ENCODE measurements at regions not wholly inside any gene's neighbourhood (a gene's known extent, or its start where the extent isn't known, plus 50 kb on each side); places are given as distances from the start of the nearest gene placed in this dataset.
"Not testable (repeated sequence)": the region's sequence is repeated elsewhere in the genome, so short reads cannot be mapped to it uniquely, and the experiment has no call there.

GRCh38 chr12:102344691-102345090 lies 135.7 kb downstream of the IGF1 start:
- no peak for DNase-seq (ENCODE audit: low spot score)

- DNase-seq (ENCODE audit: low spot score): no peak
These were observed 136.8 kb downstream of the IGF1 start for GRCh38 chr12:102343361-102344121.

- no peak for DNase-seq (ENCODE audit: low spot score)
These were observed 137.9 kb downstream of the IGF1 start for GRCh38 chr12:102342281-102343006.

- DNase-seq (ENCODE audit: low spot score): no peak
These were observed 137.1 kb upstream of the PMCH start for GRCh38 chr12:102334765-102335164.

- no peak for DNase-seq (ENCODE audit: low spot score)
These were observed 133.8 kb upstream of the PMCH start for GRCh38 chr12:102331419-102331818.

GRCh38 chr12:102329883-102330282 lies 132.2 kb upstream of the PMCH start:
- DNase-seq (ENCODE audit: low spot score): no peak

- DNase-seq (ENCODE audit: low spot score): no peak
These were observed 129.3 kb upstream of the PMCH start for GRCh38 chr12:102326982-102327381.

- not testable (repeated sequence) for DNase-seq (ENCODE audit: low spot score)
These were observed 127.5 kb upstream of the PMCH start for GRCh38 chr12:102325108-102325507.

GRCh38 chr12:102323799-102324198 lies 126.2 kb upstream of the PMCH start:
- no peak for DNase-seq (ENCODE audit: low spot score)

GRCh38 chr12:102322254-102322653 lies 124.6 kb upstream of the PMCH start:
- no peak for DNase-seq (ENCODE audit: low spot score)

- no peak for DNase-seq (ENCODE audit: low spot score)
These were observed 123.9 kb upstream of the PMCH start for GRCh38 chr12:102321305-102322082.

GRCh38 chr12:102317155-102317554 lies 119.5 kb upstream of the PMCH start:
- DNase-seq (ENCODE audit: low spot score): no peak

GRCh38 chr12:102316723-102317122 lies 119.1 kb upstream of the PMCH start:
- no peak for DNase-seq (ENCODE audit: low spot score)

- no peak for DNase-seq (ENCODE audit: low spot score)
These were observed 117.2 kb upstream of the PMCH start for GRCh38 chr12:102314821-102315220.

- DNase-seq (ENCODE audit: low spot score): not testable (repeated sequence)
These were observed 115.7 kb upstream of the PMCH start for GRCh38 chr12:102313116-102313971.

- DNase-seq (ENCODE audit: low spot score): no peak
These were observed 107.9 kb upstream of the PMCH start for GRCh38 chr12:102305486-102305885.

- DNase-seq (ENCODE audit: low spot score): not testable (repeated sequence)
These were observed 107.0 kb upstream of the PMCH start for GRCh38 chr12:102304667-102305066.

- no peak for DNase-seq (ENCODE audit: low spot score)
These were observed 104.9 kb upstream of the PMCH start for GRCh38 chr12:102302553-102302952.

- no peak for DNase-seq (ENCODE audit: low spot score)
These were observed 103.9 kb upstream of the PMCH start for GRCh38 chr12:102301547-102301946.

GRCh38 chr12:102300824-102301461 lies 103.3 kb upstream of the PMCH start:
- peak; percentile 30 for DNase-seq (ENCODE audit: low spot score)

- DNase-seq (ENCODE audit: low spot score): no peak
These were observed 102.1 kb upstream of the PMCH start for GRCh38 chr12:102299731-102300130.

Data from H4 (cell line).